Keratinocyte (primary cell): ENCODE measurements at regions not wholly inside any gene's neighbourhood (a gene's known extent, or its start where the extent isn't known, plus 50 kb on each side); places are given as distances from the start of the nearest gene placed in this dataset.

Experiments
- CTCF ChIP-seq, 3 experiments: IDR thresholded peaks in 1 of 3; conservative IDR thresholded peaks in 1 of 3; optimal IDR thresholded peaks in 1 of 3; 2 replicates in 2 of 3; 3 replicates in 1 of 3; pipeline versions ENCODE3 to v1.5.1; 2011; ENCODE audit warnings: low read length in 3 of 3, mild to moderate bottlenecking in 3 of 3, moderate library complexity in 2 of 3, control low read depth in 1 of 3, inconsistent platforms in 1 of 3; ENCODE audit not compliant: insufficient read depth in 2 of 3; ENCODE audit errors: extremely low read depth in 1 of 3
- EZH2 ChIP-seq: IDR thresholded peaks from one replicate; pipeline ENCODE4 v1.6.1; 2012; ENCODE audit warnings: inconsistent platforms, mild to moderate bottlenecking, low read length, moderate library complexity

- TF ChIP-seq CTCF (optimal IDR thresholded peaks at IDR 0.05 in 1 of 3, IDR thresholded peaks at IDR 0.05 in 1 of 3, conservative IDR thresholded peaks at IDR 0.05 in 1 of 3; ENCODE audit: extremely low read depth in 1 of 3, insufficient read depth in 2 of 3, low read length in 3 of 3), result no peak
- TF ChIP-seq EZH2, result no peak
Measured at GRCh38 chr9:72441848-72442607, 77.0 kb upstream of the ZFAND5 start.
